ENCODE measurements at regions not wholly inside any gene's neighbourhood (a gene's known extent, or its start where the extent isn't known, plus 50 kb on each side); places are given as distances from the start of the nearest gene placed in this dataset.

DNA sequence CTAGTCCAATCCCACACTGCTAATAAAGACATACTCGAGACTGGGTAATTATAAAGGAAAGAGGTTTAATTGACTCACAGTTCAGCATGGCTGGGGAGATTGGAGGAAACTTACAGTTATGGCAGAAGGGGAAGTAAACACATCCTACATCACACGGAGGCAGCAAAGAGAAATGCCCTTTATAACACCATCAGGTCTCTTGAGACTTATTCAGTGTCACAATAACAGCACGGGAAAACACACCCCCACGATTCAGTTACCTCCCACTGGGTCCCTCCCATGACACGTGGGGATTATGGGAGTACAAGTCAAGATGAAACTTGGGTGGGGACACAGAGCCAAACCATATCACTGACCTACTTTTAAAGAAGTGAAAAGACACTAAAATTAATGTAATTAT, 1130.4 kb upstream of the SLC10A2 start:
- DNase-seq (ENCODE audit: low read depth in 2 of 2): no peak
- Histone ChIP-seq H3K9me3 (ENCODE audit: control insufficient read depth, insufficient read depth, low read depth, low read length) (no peaks in the 10 kb centered on the region), H2AFZ (ENCODE audit: low read length) (no peak overlapping the region), H3K9ac (ENCODE audit: insufficient read depth, low read length) (no peak overlapping the region), H3K27ac (ENCODE audit: insufficient read depth, low read length) (no peak overlapping the region), H3K4me2 (ENCODE audit: extremely low read depth, insufficient read depth, low read length) (no peak overlapping the region), H3K36me3 (ENCODE audit: control insufficient read depth, insufficient read depth, low read length) (no peaks in the 10 kb centered on the region), H3K27me3 (ENCODE audit: control insufficient read depth, insufficient read depth, low read length) (no peaks in the 10 kb centered on the region), H3K79me2 (ENCODE audit: control insufficient read depth, insufficient read depth, low read length) (no peaks in the 10 kb centered on the region), H3K4me1 (ENCODE audit: control insufficient read depth, extremely low read depth, insufficient read depth, low read length) (no peaks in the 10 kb centered on the region), H3K4me3 (replicated peaks in 1 of 4; ENCODE audit: control extremely low read depth in 1 of 4, insufficient read depth in 1 of 4, low read depth in 3 of 4, low read length in 4 of 4) (no peak overlapping the region), H4K20me1 (ENCODE audit: control insufficient read depth, extremely low read depth, insufficient read depth, low read length) (no peaks in the 10 kb centered on the region)
- no peak for TF ChIP-seq EZH2 (IDR thresholded peaks at IDR 0.05; ENCODE audit: low read length, missing control alignments)
- TF ChIP-seq, protein P1, sequence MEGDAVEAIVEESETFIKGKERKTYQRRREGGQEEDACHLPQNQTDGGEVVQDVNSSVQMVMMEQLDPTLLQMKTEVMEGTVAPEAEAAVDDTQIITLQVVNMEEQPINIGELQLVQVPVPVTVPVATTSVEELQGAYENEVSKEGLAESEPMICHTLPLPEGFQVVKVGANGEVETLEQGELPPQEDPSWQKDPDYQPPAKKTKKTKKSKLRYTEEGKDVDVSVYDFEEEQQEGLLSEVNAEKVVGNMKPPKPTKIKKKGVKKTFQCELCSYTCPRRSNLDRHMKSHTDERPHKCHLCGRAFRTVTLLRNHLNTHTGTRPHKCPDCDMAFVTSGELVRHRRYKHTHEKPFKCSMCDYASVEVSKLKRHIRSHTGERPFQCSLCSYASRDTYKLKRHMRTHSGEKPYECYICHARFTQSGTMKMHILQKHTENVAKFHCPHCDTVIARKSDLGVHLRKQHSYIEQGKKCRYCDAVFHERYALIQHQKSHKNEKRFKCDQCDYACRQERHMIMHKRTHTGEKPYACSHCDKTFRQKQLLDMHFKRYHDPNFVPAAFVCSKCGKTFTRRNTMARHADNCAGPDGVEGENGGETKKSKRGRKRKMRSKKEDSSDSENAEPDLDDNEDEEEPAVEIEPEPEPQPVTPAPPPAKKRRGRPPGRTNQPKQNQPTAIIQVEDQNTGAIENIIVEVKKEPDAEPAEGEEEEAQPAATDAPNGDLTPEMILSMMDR (conservative IDR thresholded peaks at IDR 0.05 in 1 of 2, IDR thresholded peaks at IDR 0.05 in 1 of 2; ENCODE audit: low read depth in 1 of 2, low read length in 2 of 2): no peak

DNA sequence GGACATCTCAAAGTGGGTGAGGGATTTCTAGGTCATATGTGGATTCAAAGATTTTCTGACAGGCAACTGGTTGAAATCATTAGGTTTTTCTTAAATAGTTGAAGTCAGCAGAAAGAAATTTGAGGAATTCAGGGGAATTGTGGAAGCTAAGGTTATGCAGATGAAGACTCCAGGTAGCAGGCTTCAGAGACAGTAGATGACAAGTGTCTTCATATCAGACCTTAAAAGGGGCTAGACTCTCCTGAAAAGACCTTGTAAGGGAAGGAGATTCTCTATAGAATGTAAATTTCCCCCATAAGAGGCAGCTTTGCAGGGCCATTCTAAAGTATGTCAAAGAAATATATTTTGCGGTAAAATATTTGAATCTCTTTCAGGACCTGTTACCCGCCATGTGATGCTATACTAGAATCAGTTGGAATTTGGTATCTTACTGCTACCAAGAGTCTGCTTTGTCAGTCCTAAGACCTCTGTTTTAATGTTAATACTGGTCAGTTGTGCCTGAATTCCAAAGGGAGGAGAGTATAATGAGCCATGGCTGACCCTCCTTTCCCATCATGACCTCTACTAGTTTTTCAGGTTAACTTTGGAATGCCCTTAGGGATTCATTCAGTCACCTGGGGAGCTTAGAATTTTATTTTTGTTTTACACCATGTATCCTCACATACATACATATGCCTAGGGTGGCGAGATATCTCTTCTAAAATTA, 1115.5 kb upstream of the SLC10A2 start:
- Histone ChIP-seq H2AFZ (ENCODE audit: low read length) (no peak overlapping the region), H3K4me1 (ENCODE audit: control insufficient read depth, extremely low read depth, insufficient read depth, low read length) (no peaks in the 10 kb centered on the region), H3K79me2 (ENCODE audit: control insufficient read depth, insufficient read depth, low read length) (no peaks in the 10 kb centered on the region), H3K4me2 (ENCODE audit: extremely low read depth, insufficient read depth, low read length) (no peak overlapping the region), H3K27ac (ENCODE audit: insufficient read depth, low read length) (no peak overlapping the region), H3K4me3 (replicated peaks in 1 of 4; ENCODE audit: control extremely low read depth in 1 of 4, insufficient read depth in 1 of 4, low read depth in 3 of 4, low read length in 4 of 4) (no peak overlapping the region), H3K9ac (ENCODE audit: insufficient read depth, low read length) (no peak overlapping the region), H3K9me3 (ENCODE audit: control insufficient read depth, insufficient read depth, low read depth, low read length) (no peaks in the 10 kb centered on the region), H4K20me1 (ENCODE audit: control insufficient read depth, extremely low read depth, insufficient read depth, low read length) (no peaks in the 10 kb centered on the region), H3K27me3 (ENCODE audit: control insufficient read depth, insufficient read depth, low read length) (no peaks in the 10 kb centered on the region), H3K36me3 (ENCODE audit: control insufficient read depth, insufficient read depth, low read length) (no peaks in the 10 kb centered on the region)
- no peak for TF ChIP-seq EZH2 (IDR thresholded peaks at IDR 0.05; ENCODE audit: low read length, missing control alignments)
- TF ChIP-seq, protein P1 (conservative IDR thresholded peaks at IDR 0.05 in 1 of 2, IDR thresholded peaks at IDR 0.05 in 1 of 2; ENCODE audit: low read depth in 1 of 2, low read length in 2 of 2): no peak
- no peak for DNase-seq (ENCODE audit: low read depth in 2 of 2)

DNA sequence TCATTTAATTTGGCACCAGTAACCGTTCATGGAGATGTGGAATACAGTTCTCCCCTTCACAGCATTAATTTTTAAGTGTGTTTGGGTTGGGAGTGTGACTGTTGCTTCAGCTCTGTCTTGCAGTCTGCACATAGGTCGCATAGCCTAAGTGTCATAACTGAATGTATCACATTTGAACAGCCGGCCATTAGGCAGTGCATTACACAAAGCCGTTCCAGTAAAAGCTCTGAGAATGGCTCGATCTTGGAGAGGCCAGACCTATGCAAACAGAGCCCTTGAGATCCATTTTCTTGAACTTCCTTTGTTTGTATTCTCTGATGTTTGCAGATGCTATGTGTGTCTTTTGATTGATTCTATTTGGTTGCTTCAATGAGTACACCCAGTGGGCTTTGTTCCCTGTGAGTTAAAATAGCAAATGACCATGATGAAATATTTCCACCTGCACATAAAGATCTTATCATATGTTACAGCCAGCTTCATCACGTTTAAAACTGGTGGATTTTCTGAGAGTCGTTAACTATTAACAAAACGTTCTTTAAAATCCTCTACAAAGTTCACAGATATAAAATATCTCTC, 1104.9 kb upstream of the SLC10A2 start:
- no peaks in the 10 kb centered on the region for H3K9me3 ChIP-seq (ENCODE audit: control insufficient read depth, insufficient read depth, low read depth, low read length)
- TF ChIP-seq, protein P1 (conservative IDR thresholded peaks at IDR 0.05 in 1 of 2, IDR thresholded peaks at IDR 0.05 in 1 of 2; ENCODE audit: low read depth in 1 of 2, low read length in 2 of 2): no peak
- no peak for TF ChIP-seq EZH2 (IDR thresholded peaks at IDR 0.05; ENCODE audit: low read length, missing control alignments)
- H3K36me3 ChIP-seq (ENCODE audit: control insufficient read depth, insufficient read depth, low read length): no peaks in the 10 kb centered on the region
- H3K4me3 ChIP-seq (replicated peaks in 1 of 4; ENCODE audit: control extremely low read depth in 1 of 4, insufficient read depth in 1 of 4, low read depth in 3 of 4, low read length in 4 of 4): no peak overlapping the region
- no peak for DNase-seq (ENCODE audit: low read depth in 2 of 2)
- H4K20me1 ChIP-seq (ENCODE audit: control insufficient read depth, extremely low read depth, insufficient read depth, low read length): no peaks in the 10 kb centered on the region
- no peaks in the 10 kb centered on the region for H3K79me2 ChIP-seq (ENCODE audit: control insufficient read depth, insufficient read depth, low read length)
- no peaks in the 10 kb centered on the region for H3K4me1 ChIP-seq (ENCODE audit: control insufficient read depth, extremely low read depth, insufficient read depth, low read length)
- H2AFZ ChIP-seq (ENCODE audit: low read length): no peak overlapping the region
- H3K27me3 ChIP-seq (ENCODE audit: control insufficient read depth, insufficient read depth, low read length): no peaks in the 10 kb centered on the region
- H3K4me2 ChIP-seq (ENCODE audit: extremely low read depth, insufficient read depth, low read length): no peak overlapping the region
- H3K27ac ChIP-seq (ENCODE audit: insufficient read depth, low read length): no peak overlapping the region
- H3K9ac ChIP-seq (ENCODE audit: insufficient read depth, low read length): no peak overlapping the region
